Neural crest cell (in vitro differentiated cells): ENCODE measurements at regions not wholly inside any gene's neighbourhood (a gene's known extent, or its start where the extent isn't known, plus 50 kb on each side); places are given as distances from the start of the nearest gene placed in this dataset.

ENCODE experiments used
- DNase-seq: peaks from one replicate; pipeline ENCODE4 v3.0.0; 2021; ENCODE audit warnings: low read depth, mixed read lengths, low spot score
- H3K27ac Mint-ChIP-seq: one replicate; pipeline ENCODE4 v1.8.0; 2021; ENCODE audit warnings: mild to moderate bottlenecking, mixed read lengths; ENCODE audit not compliant: unreplicated experiment
- H3K27me3 Mint-ChIP-seq: 2 replicates; pipeline ENCODE4 v1.8.0; 2021; ENCODE audit warnings: low read depth, mild to moderate bottlenecking, mixed read lengths
- H3K36me3 Mint-ChIP-seq: 2 replicates; pipeline ENCODE4 v1.8.0; 2021; ENCODE audit warnings: low read depth, mild to moderate bottlenecking, mixed read lengths
- H3K4me1 Mint-ChIP-seq: 2 replicates; pipeline ENCODE4 v1.8.0; 2021; ENCODE audit warnings: mixed read lengths
- H3K4me3 Mint-ChIP-seq: one replicate; pipeline ENCODE4 v1.8.0; 2021; ENCODE audit warnings: mild to moderate bottlenecking, mixed read lengths
- H3K9me3 Mint-ChIP-seq: 2 replicates; pipeline ENCODE4 v1.8.0; 2021; ENCODE audit warnings: mixed read lengths
- TF ChIP-seq, protein P1 (sequence below): fragments of 200-600 bp; sonication (generic); conservative IDR thresholded peaks from 2 replicates; pipeline ENCODE4 v1.5.0; 2021; ENCODE audit warnings: antibody characterized with exemption, mild to moderate bottlenecking

GRCh38 chr15:95470529-95470928 lies 860.0 kb upstream of the NR2F2 start:
- TF ChIP-seq, protein P1, sequence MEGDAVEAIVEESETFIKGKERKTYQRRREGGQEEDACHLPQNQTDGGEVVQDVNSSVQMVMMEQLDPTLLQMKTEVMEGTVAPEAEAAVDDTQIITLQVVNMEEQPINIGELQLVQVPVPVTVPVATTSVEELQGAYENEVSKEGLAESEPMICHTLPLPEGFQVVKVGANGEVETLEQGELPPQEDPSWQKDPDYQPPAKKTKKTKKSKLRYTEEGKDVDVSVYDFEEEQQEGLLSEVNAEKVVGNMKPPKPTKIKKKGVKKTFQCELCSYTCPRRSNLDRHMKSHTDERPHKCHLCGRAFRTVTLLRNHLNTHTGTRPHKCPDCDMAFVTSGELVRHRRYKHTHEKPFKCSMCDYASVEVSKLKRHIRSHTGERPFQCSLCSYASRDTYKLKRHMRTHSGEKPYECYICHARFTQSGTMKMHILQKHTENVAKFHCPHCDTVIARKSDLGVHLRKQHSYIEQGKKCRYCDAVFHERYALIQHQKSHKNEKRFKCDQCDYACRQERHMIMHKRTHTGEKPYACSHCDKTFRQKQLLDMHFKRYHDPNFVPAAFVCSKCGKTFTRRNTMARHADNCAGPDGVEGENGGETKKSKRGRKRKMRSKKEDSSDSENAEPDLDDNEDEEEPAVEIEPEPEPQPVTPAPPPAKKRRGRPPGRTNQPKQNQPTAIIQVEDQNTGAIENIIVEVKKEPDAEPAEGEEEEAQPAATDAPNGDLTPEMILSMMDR = no peak
- H3K9me3 Mint-ChIP-seq = peaks cover 3% of the 10 kb centered on the region
- H3K27ac Mint-ChIP-seq = no peak overlapping the region
- no peaks in the 10 kb centered on the region for H3K36me3 Mint-ChIP-seq
- H3K4me1 Mint-ChIP-seq = peaks cover 32% of the 10 kb centered on the region
- H3K4me3 Mint-ChIP-seq = no peak overlapping the region
- H3K27me3 Mint-ChIP-seq = no peaks in the 10 kb centered on the region
- DNase-seq = no peak

DNA sequence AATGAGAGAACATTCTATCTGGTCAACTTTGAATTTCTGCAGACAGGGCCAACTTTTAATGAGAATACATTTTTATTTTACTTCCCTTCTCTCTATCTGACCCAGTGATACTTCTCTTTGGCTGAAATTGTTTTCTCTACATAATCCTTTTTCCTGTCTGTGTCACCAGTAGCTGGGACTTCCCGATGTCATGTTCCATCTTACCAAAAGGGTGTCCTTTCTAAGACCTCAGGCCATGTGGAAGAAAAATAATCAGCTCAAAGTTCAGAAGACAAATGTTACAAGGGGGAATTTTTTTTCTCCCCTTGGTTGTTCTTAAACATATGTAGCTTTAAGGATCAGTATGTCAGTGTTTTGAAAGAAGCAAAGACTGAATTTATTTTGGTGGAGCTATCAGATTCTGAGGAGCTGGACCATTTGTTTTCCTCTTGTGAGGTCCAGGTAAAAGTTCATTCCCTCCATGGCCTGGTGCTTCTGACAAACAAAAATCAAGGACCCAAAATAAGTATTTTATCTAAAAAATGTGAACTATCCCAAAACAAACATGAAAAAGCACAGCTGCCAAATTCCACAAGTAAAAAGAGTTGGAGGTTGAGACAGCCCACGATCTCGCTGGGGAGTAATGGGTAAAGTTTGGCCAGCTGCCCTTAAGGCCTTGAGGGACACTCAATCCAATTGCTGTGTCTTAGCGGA lies 859.4 kb upstream of the NR2F2 start:
- Mint-ChIP-seq H3K4me1 (peaks cover 34% of the 10 kb centered on the region), H3K36me3 (no peaks in the 10 kb centered on the region), H3K9me3 (peaks cover 3% of the 10 kb centered on the region), H3K27ac (no peak overlapping the region), H3K4me3 (no peak overlapping the region), H3K27me3 (no peaks in the 10 kb centered on the region)
- no peak for DNase-seq
- TF ChIP-seq, protein P1 = no peak

DNA sequence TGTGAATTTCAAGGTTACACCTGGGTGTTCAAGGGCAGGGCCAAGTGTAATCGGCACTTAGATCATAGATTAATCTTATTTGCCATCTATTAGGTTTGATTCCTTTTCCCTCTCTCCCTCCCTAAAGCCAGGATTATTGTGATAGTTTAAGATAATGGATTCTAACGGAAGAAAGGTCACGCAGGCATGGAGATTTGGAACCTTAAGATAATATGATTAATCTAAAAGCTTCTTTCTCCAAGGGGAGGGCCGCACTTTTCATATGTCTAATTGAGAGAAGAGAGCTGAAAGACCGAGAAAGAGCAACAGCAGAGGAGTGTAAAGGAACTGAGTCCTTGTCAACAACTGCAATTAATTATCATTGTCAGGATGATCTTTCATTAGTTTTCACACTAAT lies 858.8 kb upstream of the NR2F2 start:
- Mint-ChIP-seq H3K27ac (no peak overlapping the region), H3K4me3 (no peak overlapping the region), H3K36me3 (no peaks in the 10 kb centered on the region), H3K27me3 (no peaks in the 10 kb centered on the region), H3K4me1 (peaks cover 34% of the 10 kb centered on the region), H3K9me3 (peaks cover 3% of the 10 kb centered on the region)
- no peak for DNase-seq
- TF ChIP-seq, protein P1 = no peak

DNA sequence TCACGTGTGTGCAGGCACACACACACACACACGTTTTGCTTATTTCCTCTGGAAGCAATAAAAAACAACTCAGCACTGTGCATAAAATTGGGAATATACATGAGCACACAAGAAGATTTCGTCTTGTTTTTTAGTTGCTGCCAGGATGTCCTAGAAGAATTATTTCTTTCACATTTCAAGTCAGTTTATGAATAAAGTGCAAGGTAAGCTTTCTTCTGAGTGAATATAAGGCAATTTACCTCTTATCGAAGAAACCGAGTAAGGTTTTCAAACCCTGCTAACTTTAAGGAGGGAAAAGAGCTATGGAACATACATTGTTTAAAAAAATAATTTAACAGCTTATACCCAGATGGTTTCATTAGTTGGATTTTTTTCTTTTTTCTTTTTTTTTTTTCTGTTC lies 855.4 kb upstream of the NR2F2 start:
- no peaks in the 10 kb centered on the region for H3K9me3 Mint-ChIP-seq
- H3K27ac Mint-ChIP-seq = no peak overlapping the region
- no peaks in the 10 kb centered on the region for H3K27me3 Mint-ChIP-seq
- no peak overlapping the region for H3K4me3 Mint-ChIP-seq
- H3K36me3 Mint-ChIP-seq = no peaks in the 10 kb centered on the region
- TF ChIP-seq, protein P1 = no peak
- no peak for DNase-seq
- peaks cover 17% of the 10 kb centered on the region for H3K4me1 Mint-ChIP-seq

- H3K27ac Mint-ChIP-seq = no peak overlapping the region
- H3K27me3 Mint-ChIP-seq = no peaks in the 10 kb centered on the region
- no peak for DNase-seq
- H3K9me3 Mint-ChIP-seq = peaks cover 5% of the 10 kb centered on the region
- peaks cover 11% of the 10 kb centered on the region for H3K4me1 Mint-ChIP-seq
- no peak overlapping the region for H3K4me3 Mint-ChIP-seq
- TF ChIP-seq, protein P1 = no peak
- H3K36me3 Mint-ChIP-seq = peaks cover 5% of the 10 kb centered on the region
Observed at GRCh38 chr15:95479308-95479707, 851.2 kb upstream of the NR2F2 start.
